Activated T-cell treated with anti-CD3 and anti-CD28 coated beads, Interleukin-2, amount 50 U/mL, for 1 hour (primary cell): ENCODE measurements at regions not wholly inside any gene's neighbourhood (a gene's known extent, or its start where the extent isn't known, plus 50 kb on each side); places are given as distances from the start of the nearest gene placed in this dataset.
"Not testable (repeated sequence)": the region's sequence is repeated elsewhere in the genome, so short reads cannot be mapped to it uniquely, and the experiment has no call there.

Experiments
- DNase-seq: peaks from one replicate; pipeline ENCODE4 v3.0.0-alpha.2; 2020

DNA sequence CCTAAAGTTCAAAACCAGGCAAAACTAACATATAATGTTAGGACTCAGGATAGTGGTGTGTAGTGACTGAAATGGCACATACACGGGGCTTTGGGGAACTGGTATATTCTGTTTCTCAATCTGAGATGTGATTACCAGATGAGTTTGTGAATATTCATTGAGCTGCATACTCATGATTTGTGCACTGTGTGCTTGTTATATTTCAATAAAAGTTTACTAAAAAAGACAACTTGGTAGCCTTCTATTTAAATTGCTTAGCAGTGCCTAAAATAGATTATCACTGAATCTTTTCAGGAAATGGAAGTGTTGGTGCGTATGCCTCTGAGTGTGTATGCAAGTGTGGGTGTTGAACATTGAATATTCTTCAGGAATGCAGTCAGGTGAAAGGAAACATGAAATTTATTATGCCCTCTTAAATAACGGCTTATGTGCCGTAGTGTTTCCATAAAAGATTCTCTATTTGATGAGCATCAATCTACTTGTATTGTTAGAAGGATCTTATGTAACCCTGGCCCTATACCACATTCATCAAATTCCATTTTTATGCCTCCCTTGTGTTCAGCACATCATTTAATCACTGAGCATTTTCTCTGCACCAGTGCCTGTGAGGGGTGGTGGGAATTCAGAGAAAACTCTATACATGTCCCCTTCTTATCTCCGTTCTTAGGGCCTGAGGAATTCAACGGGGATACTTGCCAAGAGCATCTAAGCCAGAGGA, 82.6 kb upstream of the AUTS2 start:
- no peak for DNase-seq

- DNase-seq, result no peak
Measured at GRCh38 chr7:69516238-69516820, 81.9 kb upstream of the AUTS2 start.

DNA sequence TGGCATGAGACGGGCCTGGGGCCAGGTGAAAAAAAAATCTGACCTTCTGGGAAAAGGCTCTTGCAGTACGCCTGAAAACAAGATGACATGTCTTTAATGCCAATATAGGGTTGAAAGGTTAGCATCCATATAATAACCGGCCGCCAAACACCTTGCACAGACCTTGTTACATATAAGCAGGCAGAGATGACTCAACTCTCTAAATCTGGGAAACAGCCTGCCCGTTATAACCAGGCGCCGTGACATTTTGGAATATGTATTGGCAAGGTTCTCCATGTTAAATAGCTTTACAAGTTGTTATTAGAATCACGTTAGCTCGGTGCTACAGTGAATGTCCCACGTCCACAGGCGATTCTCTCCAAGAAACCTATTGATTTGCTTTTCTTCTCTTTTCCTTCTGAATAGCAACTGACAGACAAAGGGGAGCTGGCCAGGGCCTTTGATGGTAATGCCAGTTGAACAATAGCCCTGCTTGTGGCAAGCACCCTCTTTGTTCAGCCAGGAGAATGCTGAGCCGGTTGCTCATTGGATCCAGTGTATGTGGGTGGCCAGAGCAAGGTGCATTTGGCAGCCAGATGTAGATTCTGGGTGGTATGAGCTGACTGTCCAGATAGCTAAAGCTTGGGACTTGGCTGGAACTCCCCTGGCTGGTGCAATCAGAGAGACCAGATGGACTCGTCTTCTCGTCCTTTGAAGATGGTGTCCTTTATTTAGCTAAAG, 80.1 kb upstream of the AUTS2 start:
- DNase-seq, result no peak

- no peak for DNase-seq
Measured at GRCh38 chr7:69518705-69519077, 79.6 kb upstream of the AUTS2 start.

- no peak for DNase-seq
Measured at GRCh38 chr7:69526570-69526969, 71.7 kb upstream of the AUTS2 start.

DNA sequence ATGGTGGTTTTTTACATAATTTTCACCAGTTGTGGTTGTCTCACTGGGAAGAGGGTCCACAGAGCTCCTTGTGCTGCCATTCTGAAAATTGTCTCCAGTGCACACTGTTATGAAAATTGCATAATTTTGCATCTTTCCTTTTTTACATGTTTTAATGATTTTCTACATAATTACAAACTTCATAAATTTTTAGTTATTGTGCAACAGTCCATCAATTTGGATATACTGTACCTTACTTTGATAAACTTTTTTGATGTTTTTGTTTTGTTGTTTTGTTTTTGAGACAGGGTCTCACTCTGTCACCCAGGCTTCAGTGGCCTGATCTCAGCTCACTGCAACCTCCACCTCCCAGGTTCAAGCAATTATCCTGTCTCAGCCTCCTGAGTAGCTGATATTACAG, 70.6 kb upstream of the AUTS2 start:
- DNase-seq, result no peak

GRCh38 chr7:69531050-69531449, 67.2 kb upstream of the AUTS2 start:
- DNase-seq, result no peak

- DNase-seq, result no peak
Measured at GRCh38 chr7:69534461-69535041, 63.7 kb upstream of the AUTS2 start.

GRCh38 chr7:69537691-69538090, 60.6 kb upstream of the AUTS2 start:
- no peak for DNase-seq

- no peak for DNase-seq
Measured at GRCh38 chr7:69539531-69539930, 58.7 kb upstream of the AUTS2 start.

GRCh38 chr7:69540287-69540686, 58.0 kb upstream of the AUTS2 start:
- no peak for DNase-seq

GRCh38 chr7:69541779-69542432, 56.4 kb upstream of the AUTS2 start:
- not testable (repeated sequence) for DNase-seq

GRCh38 chr7:69545175-69545574, 53.1 kb upstream of the AUTS2 start:
- DNase-seq, result no peak
